ENCODE measurements at regions not wholly inside any gene's neighbourhood (a gene's known extent, or its start where the extent isn't known, plus 50 kb on each side); places are given as distances from the start of the nearest gene placed in this dataset.
"Not testable (repeated sequence)": the region's sequence is repeated elsewhere in the genome, so short reads cannot be mapped to it uniquely, and the experiment has no call there.

DNA sequence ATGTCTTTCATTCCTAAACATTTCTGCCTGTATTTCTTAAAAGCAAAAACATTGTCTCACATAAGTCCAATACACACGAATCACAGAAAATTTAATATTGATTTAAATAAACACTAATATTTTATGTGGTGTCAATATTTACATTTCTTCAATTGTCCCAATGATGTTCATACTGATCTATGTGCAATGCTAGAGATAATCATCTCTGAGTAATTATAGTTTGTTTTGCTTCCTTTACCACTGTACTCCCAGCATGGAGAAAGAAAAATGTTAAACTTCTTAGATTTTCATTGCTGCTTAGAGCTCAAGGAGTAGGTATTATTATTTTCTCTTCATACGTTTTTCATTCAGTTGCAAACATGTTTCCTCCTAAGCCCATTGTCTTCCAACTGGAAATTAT is 434.2 kb upstream of the PRR20A start:
- no peak for DNase-seq (ENCODE audit: low spot score)
- H3K27ac Mint-ChIP-seq: no peak overlapping the region
- no peaks in the 10 kb centered on the region for H3K36me3 Mint-ChIP-seq (ENCODE audit: low read depth)
- H3K9me3 Mint-ChIP-seq: peaks cover 54% of the 10 kb centered on the region
- no peaks in the 10 kb centered on the region for H3K4me1 Mint-ChIP-seq (ENCODE audit: low read depth)
- no peaks in the 10 kb centered on the region for H3K27me3 Mint-ChIP-seq (ENCODE audit: low read depth)
- H3K4me3 Mint-ChIP-seq: no peak overlapping the region

DNA sequence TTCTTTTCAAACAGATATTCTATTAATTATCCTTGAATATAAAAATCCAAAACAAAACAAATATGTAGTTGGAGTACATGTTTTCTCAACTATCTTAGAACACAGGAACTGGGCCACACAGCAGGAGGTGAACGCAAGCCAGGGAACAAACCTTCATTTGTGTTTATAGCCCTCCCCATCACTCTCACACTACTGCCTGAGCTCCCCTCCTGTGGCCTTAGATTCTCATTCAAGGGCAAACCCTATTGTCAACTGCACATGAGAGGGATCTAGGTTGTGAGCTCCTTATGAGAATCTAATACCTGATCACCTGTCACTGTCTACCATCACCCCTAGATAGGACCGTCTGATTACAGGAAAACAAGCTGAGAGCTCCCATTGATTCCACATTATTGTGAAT is 427.1 kb upstream of the PRR20A start:
- no peak for DNase-seq (ENCODE audit: low spot score)
- no peak overlapping the region for H3K4me3 Mint-ChIP-seq
- H3K4me1 Mint-ChIP-seq (ENCODE audit: low read depth): no peaks in the 10 kb centered on the region
- peaks cover 42% of the 10 kb centered on the region for H3K9me3 Mint-ChIP-seq
- H3K36me3 Mint-ChIP-seq (ENCODE audit: low read depth): no peaks in the 10 kb centered on the region
- H3K27ac Mint-ChIP-seq: no peak overlapping the region
- H3K27me3 Mint-ChIP-seq (ENCODE audit: low read depth): no peaks in the 10 kb centered on the region

- no peaks in the 10 kb centered on the region for H3K27me3 Mint-ChIP-seq (ENCODE audit: low read depth)
- H3K4me3 Mint-ChIP-seq: no peak overlapping the region
- DNase-seq (ENCODE audit: low spot score): no peak
- H3K27ac Mint-ChIP-seq: no peak overlapping the region
- H3K4me1 Mint-ChIP-seq (ENCODE audit: low read depth): no peaks in the 10 kb centered on the region
- no peaks in the 10 kb centered on the region for H3K36me3 Mint-ChIP-seq (ENCODE audit: low read depth)
- peaks cover 44% of the 10 kb centered on the region for H3K9me3 Mint-ChIP-seq
Measured at GRCh38 chr13:56718791-56719190, 421.9 kb upstream of the PRR20A start.

- Mint-ChIP-seq H3K4me3 (no peak overlapping the region), H3K27ac (no peak overlapping the region), H3K36me3 (ENCODE audit: low read depth) (no peaks in the 10 kb centered on the region), H3K9me3 (peaks cover 41% of the 10 kb centered on the region), H3K27me3 (ENCODE audit: low read depth) (no peaks in the 10 kb centered on the region), H3K4me1 (ENCODE audit: low read depth) (no peaks in the 10 kb centered on the region)
- DNase-seq (ENCODE audit: low spot score): no peak
Measured at GRCh38 chr13:56720841-56721240, 419.9 kb upstream of the PRR20A start.

- Mint-ChIP-seq H3K27me3 (ENCODE audit: low read depth) (no peaks in the 10 kb centered on the region), H3K4me1 (ENCODE audit: low read depth) (no peaks in the 10 kb centered on the region), H3K27ac (no peak overlapping the region), H3K9me3 (peaks cover 30% of the 10 kb centered on the region), H3K36me3 (ENCODE audit: low read depth) (no peaks in the 10 kb centered on the region), H3K4me3 (no peak overlapping the region)
- DNase-seq (ENCODE audit: low spot score): no peak
Measured at GRCh38 chr13:56735537-56735942, 405.2 kb upstream of the PRR20A start.

DNA sequence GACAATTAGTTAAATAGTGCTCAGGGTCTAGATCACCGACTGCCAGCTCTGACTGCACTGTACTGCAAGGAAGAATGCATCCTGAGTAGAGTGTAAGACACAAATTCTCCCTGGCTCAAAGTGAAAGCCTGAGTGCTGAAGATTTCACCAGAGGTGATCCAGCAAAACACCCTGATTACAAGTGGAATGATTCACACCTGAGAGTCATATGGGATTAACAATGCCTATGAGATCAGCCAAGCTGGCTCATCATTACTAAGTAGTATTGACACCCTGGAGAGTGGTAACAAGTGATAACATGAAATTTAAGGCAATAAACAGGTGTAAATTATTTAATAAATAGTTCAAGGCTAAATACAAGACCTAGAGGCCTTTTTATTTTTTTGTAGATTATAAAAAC is 403.8 kb upstream of the PRR20A start:
- no peak for DNase-seq (ENCODE audit: low spot score)
- H3K27me3 Mint-ChIP-seq (ENCODE audit: low read depth): no peaks in the 10 kb centered on the region
- H3K27ac Mint-ChIP-seq: no peak overlapping the region
- no peak overlapping the region for H3K4me3 Mint-ChIP-seq
- H3K4me1 Mint-ChIP-seq (ENCODE audit: low read depth): no peaks in the 10 kb centered on the region
- no peaks in the 10 kb centered on the region for H3K36me3 Mint-ChIP-seq (ENCODE audit: low read depth)
- peaks cover 36% of the 10 kb centered on the region for H3K9me3 Mint-ChIP-seq

- Mint-ChIP-seq H3K9me3 (peaks cover 43% of the 10 kb centered on the region), H3K27me3 (ENCODE audit: low read depth) (no peaks in the 10 kb centered on the region), H3K36me3 (ENCODE audit: low read depth) (no peaks in the 10 kb centered on the region), H3K27ac (no peak overlapping the region), H3K4me1 (ENCODE audit: low read depth) (no peaks in the 10 kb centered on the region), H3K4me3 (no peak overlapping the region)
- no peak for DNase-seq (ENCODE audit: low spot score)
Measured at GRCh38 chr13:56752636-56753035, 388.1 kb upstream of the PRR20A start.

GRCh38 chr13:56755181-56755935 is 385.4 kb upstream of the PRR20A start:
- Mint-ChIP-seq H3K4me1 (ENCODE audit: low read depth) (no peaks in the 10 kb centered on the region), H3K9me3 (peaks cover 44% of the 10 kb centered on the region), H3K27me3 (ENCODE audit: low read depth) (no peaks in the 10 kb centered on the region), H3K27ac (no peak overlapping the region), H3K36me3 (ENCODE audit: low read depth) (no peaks in the 10 kb centered on the region), H3K4me3 (no peak overlapping the region)
- DNase-seq (ENCODE audit: low spot score): no peak

GRCh38 chr13:56763333-56763732 is 377.4 kb upstream of the PRR20A start:
- H3K4me1 Mint-ChIP-seq (ENCODE audit: low read depth); H3K4me3 Mint-ChIP-seq; H3K27ac Mint-ChIP-seq; H3K27me3 Mint-ChIP-seq (ENCODE audit: low read depth); H3K36me3 Mint-ChIP-seq (ENCODE audit: low read depth); DNase-seq (ENCODE audit: low spot score): not testable (repeated sequence)
- peaks cover 67% of the 10 kb centered on the region for H3K9me3 Mint-ChIP-seq

GRCh38 chr13:56773148-56773547 is 367.6 kb upstream of the PRR20A start:
- Mint-ChIP-seq H3K36me3 (ENCODE audit: low read depth) (no peaks in the 10 kb centered on the region), H3K27me3 (ENCODE audit: low read depth) (no peaks in the 10 kb centered on the region), H3K27ac (no peak overlapping the region), H3K4me1 (ENCODE audit: low read depth) (no peaks in the 10 kb centered on the region), H3K9me3 (peaks cover 36% of the 10 kb centered on the region), H3K4me3 (no peak overlapping the region)
- no peak for DNase-seq (ENCODE audit: low spot score)

GRCh38 chr13:56789527-56789926 is 351.2 kb upstream of the PRR20A start:
- no peak overlapping the region for H3K27ac Mint-ChIP-seq
- H3K4me3 Mint-ChIP-seq: no peak overlapping the region

GRCh38 chr13:56837161-56837560 is 303.6 kb upstream of the PRR20A start:
- H3K36me3 Mint-ChIP-seq (ENCODE audit: low read depth): no peaks in the 10 kb centered on the region
- no peak for DNase-seq (ENCODE audit: low spot score)

More at GRCh38 chr13:56789527-56789926, 351.2 kb upstream of the PRR20A start:
- no peak for DNase-seq (ENCODE audit: low spot score)
- H3K9me3 Mint-ChIP-seq: peaks cover 16% of the 10 kb centered on the region
- no peaks in the 10 kb centered on the region for H3K4me1 Mint-ChIP-seq (ENCODE audit: low read depth)
- no peaks in the 10 kb centered on the region for H3K27me3 Mint-ChIP-seq (ENCODE audit: low read depth)
- no peaks in the 10 kb centered on the region for H3K36me3 Mint-ChIP-seq (ENCODE audit: low read depth)

DNA sequence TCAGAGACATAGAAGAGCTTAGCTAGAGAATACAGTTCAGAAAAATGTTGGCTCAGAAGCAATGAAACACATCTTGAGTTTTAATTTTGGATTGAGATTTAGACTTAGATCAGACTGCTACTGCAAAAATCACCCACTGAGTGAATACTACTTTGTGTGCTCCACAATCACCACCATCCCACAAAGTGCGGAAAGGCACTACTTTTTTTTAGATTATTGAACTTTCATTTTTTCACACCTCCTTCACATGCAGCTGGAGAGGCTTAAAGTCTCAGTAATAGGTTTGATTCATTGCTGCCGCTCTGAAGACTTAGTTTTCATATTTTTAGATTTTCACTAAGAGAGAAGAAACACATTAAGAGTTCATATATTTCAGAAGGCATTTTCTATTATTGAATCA is 289.9 kb upstream of the PRR20A start:
- H3K4me1 Mint-ChIP-seq (ENCODE audit: low read depth): no peaks in the 10 kb centered on the region
- no peak overlapping the region for H3K4me3 Mint-ChIP-seq
- no peaks in the 10 kb centered on the region for H3K27me3 Mint-ChIP-seq (ENCODE audit: low read depth)
- H3K9me3 Mint-ChIP-seq: peaks cover 43% of the 10 kb centered on the region
- H3K36me3 Mint-ChIP-seq (ENCODE audit: low read depth): no peaks in the 10 kb centered on the region
- no peak for DNase-seq (ENCODE audit: low spot score)
- no peak overlapping the region for H3K27ac Mint-ChIP-seq

More at GRCh38 chr13:56837161-56837560, 303.6 kb upstream of the PRR20A start:
- no peak overlapping the region for H3K27ac Mint-ChIP-seq
- no peak overlapping the region for H3K4me3 Mint-ChIP-seq
- no peaks in the 10 kb centered on the region for H3K27me3 Mint-ChIP-seq (ENCODE audit: low read depth)
- H3K4me1 Mint-ChIP-seq (ENCODE audit: low read depth): no peaks in the 10 kb centered on the region
- H3K9me3 Mint-ChIP-seq: peaks cover 37% of the 10 kb centered on the region

- Mint-ChIP-seq H3K4me1 (ENCODE audit: low read depth) (no peaks in the 10 kb centered on the region), H3K27ac (no peak overlapping the region), H3K36me3 (ENCODE audit: low read depth) (no peaks in the 10 kb centered on the region), H3K9me3 (peaks cover 34% of the 10 kb centered on the region), H3K27me3 (ENCODE audit: low read depth) (no peaks in the 10 kb centered on the region), H3K4me3 (no peak overlapping the region)
- no peak for DNase-seq (ENCODE audit: low spot score)
Measured at GRCh38 chr13:56861476-56861875, 279.2 kb upstream of the PRR20A start.

DNA sequence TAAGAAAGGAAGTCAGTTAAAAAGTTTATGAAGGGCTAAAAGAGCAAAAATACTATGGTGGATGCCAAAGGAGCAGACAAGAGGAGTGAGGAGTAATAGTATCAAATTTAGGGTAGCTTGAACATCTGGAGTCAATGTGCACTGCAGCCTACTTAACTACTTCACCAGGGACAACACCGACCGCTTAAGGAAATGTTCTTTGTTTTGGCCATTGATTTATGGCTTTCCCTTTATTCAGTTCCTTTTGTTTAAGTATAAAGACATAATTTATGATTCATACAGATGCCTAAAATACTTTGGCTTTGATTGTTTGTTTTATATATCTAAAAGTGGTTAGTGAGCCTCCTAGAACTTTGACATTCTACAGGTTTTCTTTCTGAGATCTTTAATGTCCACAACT is 276.3 kb upstream of the PRR20A start:
- Mint-ChIP-seq H3K27me3 (ENCODE audit: low read depth) (no peaks in the 10 kb centered on the region), H3K36me3 (ENCODE audit: low read depth) (no peaks in the 10 kb centered on the region), H3K4me3 (no peak overlapping the region), H3K27ac (no peak overlapping the region), H3K4me1 (ENCODE audit: low read depth) (no peaks in the 10 kb centered on the region), H3K9me3 (peaks cover 32% of the 10 kb centered on the region)
- DNase-seq (ENCODE audit: low spot score): no peak

Measured in T-helper 2 cell treated with Interferon-gamma antibody and Interleukin-4, amounts not matched to agents 5 μg/mL and 100 μg/mL, for 36 hours (primary cell).